SK-N-SH (cell line): ENCODE measurements at regions not wholly inside any gene's neighbourhood (a gene's known extent, or its start where the extent isn't known, plus 50 kb on each side); places are given as distances from the start of the nearest gene placed in this dataset.

ENCODE experiments used
- CTCF ChIA-PET: fragments of 300-600, 350-600 bp; formaldehyde crosslinking; extraction: SDS; loops from one replicate; lab custom pipeline; 2021; lab: Yijun Ruan, JAX
- POLR2A ChIA-PET: fragments of 350-600 bp; sonication (Branson Sonifier 250); formaldehyde crosslinking; extraction: SDS; loops from one replicate; lab custom pipeline; 2020; ENCODE audit warnings: antibody characterized with exemption, inconsistent platforms; lab: Yijun Ruan, JAX
- DNase-seq: peaks from one replicate; pipeline ENCODE4 v3.0.0; 2012
- H2AFZ ChIP-seq: fragments of 200-600 bp; sonication (generic); 2 replicates; pipeline ENCODE4 v1.8.1; 2016; ENCODE audit warnings: antibody characterized with exemption, mild to moderate bottlenecking, low read depth
- H3F3A ChIP-seq: fragments of 200-600 bp; sonication (generic); replicated peaks from 2 replicates; pipeline ENCODE3; 2016; ENCODE audit warnings: antibody characterized with exemption, mild to moderate bottlenecking; ENCODE audit not compliant: insufficient read depth
- H3K27ac ChIP-seq, 2 experiments: fragments of 200-500 bp in 1 of 2; fragments of 200-600 bp in 1 of 2; sonication (Bioruptor generic) in 1 of 2; sonication (generic), shearing (Covaris generic) in 1 of 2; 2 replicates each; pipeline versions ENCODE4 v1.5.1 to v1.6.1; 2014 to 2016; ENCODE audit warnings: low read depth in 2 of 2, inconsistent platforms in 1 of 2, low read length in 1 of 2, mild to moderate bottlenecking in 1 of 2, mixed read lengths in 1 of 2
- H3K27me3 ChIP-seq: fragments of 200-600 bp; sonication (generic), shearing (Covaris generic); 2 replicates; pipeline ENCODE4 v1.6.1; 2016; ENCODE audit warnings: mixed run types; ENCODE audit not compliant: insufficient read depth
- H3K36me3 ChIP-seq, 2 experiments: fragments of 200-500 bp in 1 of 2; fragments of 200-600 bp in 1 of 2; sonication (Bioruptor generic) in 1 of 2; sonication (generic) in 1 of 2; replicated peaks in 1 of 2; 2 replicates each; pipeline versions ENCODE3 to v1.5.1; 2014 to 2016; ENCODE audit warnings: low read length in 1 of 2, mild to moderate bottlenecking in 1 of 2; ENCODE audit not compliant: insufficient read depth in 2 of 2, control insufficient read depth in 1 of 2
- H3K4me1 ChIP-seq, 2 experiments: fragments of 200-500 bp in 1 of 2; fragments of 200-600 bp in 1 of 2; sonication (Bioruptor generic) in 1 of 2; sonication (generic), shearing (Covaris generic) in 1 of 2; 2 replicates each; pipeline versions ENCODE4 v1.5.1 to v1.6.1; 2014 to 2016; ENCODE audit warnings: low read depth in 1 of 2, low read length in 1 of 2, mixed run types in 1 of 2; ENCODE audit not compliant: insufficient read depth in 2 of 2, control insufficient read depth in 1 of 2
- H3K4me2 ChIP-seq: fragments of 200-600 bp; sonication (generic), shearing (Covaris generic); 2 replicates; pipeline ENCODE4 v1.6.1; 2017; ENCODE audit warnings: mixed run types
- H3K4me3 ChIP-seq, 2 experiments: fragments of 200-500 bp in 1 of 2; fragments of 200-600 bp in 1 of 2; sonication (Bioruptor generic) in 1 of 2; sonication (generic), shearing (Covaris generic) in 1 of 2; 2 replicates each; pipeline versions ENCODE4 v1.5.1 to v1.8.1; 2014 to 2016; ENCODE audit warnings: low read depth in 2 of 2, inconsistent platforms in 1 of 2, low read length in 1 of 2, mild to moderate bottlenecking in 1 of 2, mixed read lengths in 1 of 2, moderate library complexity in 1 of 2
- H3K79me2 ChIP-seq: fragments of 200-600 bp; sonication (generic); 2 replicates; pipeline ENCODE4 v1.8.1; 2017; ENCODE audit warnings: mild to moderate bottlenecking; ENCODE audit not compliant: insufficient read depth
- H3K9ac ChIP-seq: fragments of 200-600 bp; sonication (generic); 2 replicates; pipeline ENCODE4 v1.6.1; 2017; ENCODE audit warnings: mixed run types
- H3K9me2 ChIP-seq: fragments of 200-600 bp; sonication (generic); 2 replicates; pipeline ENCODE4 v1.6.1; 2017; ENCODE audit warnings: mixed run types
- H3K9me3 ChIP-seq: fragments of 200-600 bp; sonication (generic); 2 replicates; pipeline ENCODE4 v1.6.1; 2017; ENCODE audit warnings: mixed run types, mild to moderate bottlenecking, moderate library complexity
- H4K20me1 ChIP-seq: fragments of 200-600 bp; sonication (generic); 2 replicates; pipeline ENCODE4 v1.6.1; 2017; ENCODE audit warnings: mild to moderate bottlenecking, mixed run types; ENCODE audit not compliant: insufficient read depth
- ELF1 ChIP-seq: IDR thresholded peaks from 2 replicates; pipeline ENCODE4 v1.4.0; 2012
- FOXM1 ChIP-seq: IDR thresholded peaks from 2 replicates; pipeline ENCODE4 v1.4.0; 2012; ENCODE audit warnings: low read depth, mild to moderate bottlenecking
- GABPA ChIP-seq: IDR thresholded peaks from 2 replicates; pipeline ENCODE4 v1.4.0; 2012; ENCODE audit warnings: low read depth, mild to moderate bottlenecking
- GATA2 ChIP-seq: sonication (generic); formaldehyde crosslinking; IDR thresholded peaks from 2 replicates; pipeline ENCODE4 v1.5.0; 2020; ENCODE audit warnings: mild to moderate bottlenecking, missing genetic modification reagents
- JUND ChIP-seq: IDR thresholded peaks from 2 replicates; pipeline ENCODE4 v1.4.0; 2012
- NRF1 ChIP-seq: IDR thresholded peaks from 2 replicates; pipeline ENCODE4 v1.6.1; 2012; ENCODE audit warnings: low read depth, mild to moderate bottlenecking, low read length
- RAD21 ChIP-seq: IDR thresholded peaks from 2 replicates; pipeline ENCODE4 v1.6.1; 2012; ENCODE audit warnings: mild to moderate bottlenecking, low read length
- RFX5 ChIP-seq: IDR thresholded peaks from 2 replicates; pipeline ENCODE4 v1.6.1; 2012; ENCODE audit warnings: mild to moderate bottlenecking, improper control_type of control experiment, low read length
- RXRA ChIP-seq: IDR thresholded peaks from 2 replicates; pipeline ENCODE4 v1.4.0; 2012; ENCODE audit warnings: low read depth, mild to moderate bottlenecking, borderline replicate concordance
- SIN3A ChIP-seq: IDR thresholded peaks from 2 replicates; pipeline ENCODE4 v1.6.1; 2012; ENCODE audit warnings: low read depth, mild to moderate bottlenecking, low read length, moderate library complexity, borderline replicate concordance
- WGBS: methylation state at CpG from one replicate; pipeline ENCODE4 v1.1.6; 2017; ENCODE audit warnings: low lambda C conversion rate; 5-methylcytosine and 5-hydroxymethylcytosine counted together
- TF ChIP-seq, protein P1 (sequence below): fragments of 200-600 bp; sonication (generic); IDR thresholded peaks from 2 replicates; pipeline ENCODE4 v1.6.1; 2017; ENCODE audit warnings: antibody characterized with exemption, mild to moderate bottlenecking, moderate library complexity
- TF ChIP-seq, protein P2 (sequence below): IDR thresholded peaks from 2 replicates; pipeline ENCODE4 v1.6.1; 2012; ENCODE audit warnings: mild to moderate bottlenecking, low read depth, low read length, moderate library complexity

DNA sequence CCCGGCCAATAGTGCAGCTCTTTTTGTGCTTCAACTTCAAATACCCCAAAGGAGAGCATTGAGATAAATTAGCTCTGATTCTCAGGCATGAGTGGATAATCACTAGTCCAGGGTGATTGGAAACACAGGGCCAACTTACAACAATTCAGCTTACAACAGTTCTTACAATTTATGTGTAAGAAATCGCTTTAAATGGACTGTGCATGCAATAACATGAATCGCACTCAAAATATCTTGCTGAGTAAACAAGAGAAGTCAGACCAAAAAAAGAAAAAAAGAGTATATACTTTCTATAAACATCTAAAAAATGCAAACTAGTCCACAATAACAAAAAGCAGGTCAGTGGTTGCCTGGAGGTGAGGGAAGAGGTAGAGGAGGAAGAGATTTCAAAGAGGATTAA is 150.6 kb upstream of the EDIL3 start:
- Histone ChIP-seq H3K36me3 (no peaks in the 10 kb centered on the region), H3K27me3 (no peaks in the 10 kb centered on the region), H2AFZ (no peak overlapping the region), H3K27ac (no peak overlapping the region), H3K4me2 (no peak overlapping the region), H3K9ac (no peak overlapping the region), H3K9me2 (no peaks in the 10 kb centered on the region), H3K9me3 (no peaks in the 10 kb centered on the region), H3K4me3 (no peak overlapping the region), H4K20me1 (no peaks in the 10 kb centered on the region), H3K79me2 (no peaks in the 10 kb centered on the region), H3F3A (no peaks in the 10 kb centered on the region), H3K4me1 (no peaks in the 10 kb centered on the region)
- no peak for DNase-seq
- TF ChIP-seq, protein P1, sequence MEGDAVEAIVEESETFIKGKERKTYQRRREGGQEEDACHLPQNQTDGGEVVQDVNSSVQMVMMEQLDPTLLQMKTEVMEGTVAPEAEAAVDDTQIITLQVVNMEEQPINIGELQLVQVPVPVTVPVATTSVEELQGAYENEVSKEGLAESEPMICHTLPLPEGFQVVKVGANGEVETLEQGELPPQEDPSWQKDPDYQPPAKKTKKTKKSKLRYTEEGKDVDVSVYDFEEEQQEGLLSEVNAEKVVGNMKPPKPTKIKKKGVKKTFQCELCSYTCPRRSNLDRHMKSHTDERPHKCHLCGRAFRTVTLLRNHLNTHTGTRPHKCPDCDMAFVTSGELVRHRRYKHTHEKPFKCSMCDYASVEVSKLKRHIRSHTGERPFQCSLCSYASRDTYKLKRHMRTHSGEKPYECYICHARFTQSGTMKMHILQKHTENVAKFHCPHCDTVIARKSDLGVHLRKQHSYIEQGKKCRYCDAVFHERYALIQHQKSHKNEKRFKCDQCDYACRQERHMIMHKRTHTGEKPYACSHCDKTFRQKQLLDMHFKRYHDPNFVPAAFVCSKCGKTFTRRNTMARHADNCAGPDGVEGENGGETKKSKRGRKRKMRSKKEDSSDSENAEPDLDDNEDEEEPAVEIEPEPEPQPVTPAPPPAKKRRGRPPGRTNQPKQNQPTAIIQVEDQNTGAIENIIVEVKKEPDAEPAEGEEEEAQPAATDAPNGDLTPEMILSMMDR, result no peak
- TF ChIP-seq ELF1 (no peak), RAD21 (no peak)
- TF ChIP-seq, protein P2, sequence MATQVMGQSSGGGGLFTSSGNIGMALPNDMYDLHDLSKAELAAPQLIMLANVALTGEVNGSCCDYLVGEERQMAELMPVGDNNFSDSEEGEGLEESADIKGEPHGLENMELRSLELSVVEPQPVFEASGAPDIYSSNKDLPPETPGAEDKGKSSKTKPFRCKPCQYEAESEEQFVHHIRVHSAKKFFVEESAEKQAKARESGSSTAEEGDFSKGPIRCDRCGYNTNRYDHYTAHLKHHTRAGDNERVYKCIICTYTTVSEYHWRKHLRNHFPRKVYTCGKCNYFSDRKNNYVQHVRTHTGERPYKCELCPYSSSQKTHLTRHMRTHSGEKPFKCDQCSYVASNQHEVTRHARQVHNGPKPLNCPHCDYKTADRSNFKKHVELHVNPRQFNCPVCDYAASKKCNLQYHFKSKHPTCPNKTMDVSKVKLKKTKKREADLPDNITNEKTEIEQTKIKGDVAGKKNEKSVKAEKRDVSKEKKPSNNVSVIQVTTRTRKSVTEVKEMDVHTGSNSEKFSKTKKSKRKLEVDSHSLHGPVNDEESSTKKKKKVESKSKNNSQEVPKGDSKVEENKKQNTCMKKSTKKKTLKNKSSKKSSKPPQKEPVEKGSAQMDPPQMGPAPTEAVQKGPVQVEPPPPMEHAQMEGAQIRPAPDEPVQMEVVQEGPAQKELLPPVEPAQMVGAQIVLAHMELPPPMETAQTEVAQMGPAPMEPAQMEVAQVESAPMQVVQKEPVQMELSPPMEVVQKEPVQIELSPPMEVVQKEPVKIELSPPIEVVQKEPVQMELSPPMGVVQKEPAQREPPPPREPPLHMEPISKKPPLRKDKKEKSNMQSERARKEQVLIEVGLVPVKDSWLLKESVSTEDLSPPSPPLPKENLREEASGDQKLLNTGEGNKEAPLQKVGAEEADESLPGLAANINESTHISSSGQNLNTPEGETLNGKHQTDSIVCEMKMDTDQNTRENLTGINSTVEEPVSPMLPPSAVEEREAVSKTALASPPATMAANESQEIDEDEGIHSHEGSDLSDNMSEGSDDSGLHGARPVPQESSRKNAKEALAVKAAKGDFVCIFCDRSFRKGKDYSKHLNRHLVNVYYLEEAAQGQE, result no peak
- POLR2A ChIA-PET, result no interaction called here
- WGBS, result 0% methylated on average over 3 of the region's 3 CpGs
- CTCF ChIA-PET, result no interaction called here

DNA sequence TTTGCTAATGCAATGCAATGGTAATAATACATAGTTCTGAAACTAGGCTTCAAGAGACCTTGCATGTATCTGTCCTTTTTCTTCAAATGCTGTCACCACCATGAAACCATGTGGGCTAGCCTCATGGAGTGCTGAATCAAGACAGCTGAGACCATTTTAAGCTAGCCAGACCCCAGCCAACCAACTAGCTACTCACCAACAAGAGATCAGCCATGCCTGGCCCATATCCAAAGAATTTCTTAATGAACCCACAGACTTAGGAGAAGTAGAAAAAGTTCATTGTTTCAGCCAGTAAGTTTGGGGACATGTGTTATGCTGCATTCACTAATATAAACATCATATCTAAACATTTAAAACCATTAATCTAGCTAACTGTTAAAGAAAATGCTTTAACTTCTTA is 139.8 kb upstream of the EDIL3 start:
- Histone ChIP-seq H3K27ac (no peak overlapping the region), H3K27me3 (no peaks in the 10 kb centered on the region), H3K4me3 (no peak overlapping the region), H3K79me2 (no peaks in the 10 kb centered on the region), H2AFZ (no peak overlapping the region), H3K4me2 (no peak overlapping the region), H3K9ac (no peak overlapping the region), H3K9me3 (no peaks in the 10 kb centered on the region), H3F3A (no peaks in the 10 kb centered on the region), H3K9me2 (no peaks in the 10 kb centered on the region), H4K20me1 (no peaks in the 10 kb centered on the region), H3K36me3 (no peaks in the 10 kb centered on the region), H3K4me1 (no peaks in the 10 kb centered on the region)
- POLR2A ChIA-PET, result no interaction called here
- TF ChIP-seq NRF1, result no peak
- no peak for TF ChIP-seq FOXM1
- TF ChIP-seq GABPA, result no peak
- TF ChIP-seq JUND, result no peak
- CTCF ChIA-PET, result no interaction called here
- DNase-seq, result no peak

DNA sequence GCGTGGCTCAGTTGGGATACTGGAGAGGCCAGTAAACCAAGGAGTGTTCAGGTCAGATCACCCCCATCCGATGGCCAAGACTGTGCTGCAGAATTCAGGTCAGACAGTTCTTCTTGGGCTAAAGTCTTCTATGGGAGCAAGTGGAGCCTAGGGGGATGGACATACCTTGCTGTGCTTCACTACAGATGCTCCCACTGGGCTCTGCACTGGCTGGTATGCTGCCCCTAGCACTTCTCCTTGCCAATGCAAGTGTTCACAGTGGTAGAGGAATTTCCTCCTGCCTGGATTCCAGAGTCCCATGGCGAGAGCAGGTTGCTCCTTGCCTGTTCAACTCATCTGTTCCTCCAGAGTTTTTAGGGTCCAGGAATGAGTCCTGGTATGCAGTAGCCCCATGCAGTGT is 134.2 kb upstream of the EDIL3 start:
- H3K4me1 ChIP-seq, result no peaks in the 10 kb centered on the region
- H4K20me1 ChIP-seq, result no peaks in the 10 kb centered on the region
- no peaks in the 10 kb centered on the region for H3K27me3 ChIP-seq
- H3K79me2 ChIP-seq, result no peaks in the 10 kb centered on the region
- no peak overlapping the region for H3K9ac ChIP-seq
- WGBS, result 0% methylated on average over 2 of the region's 3 CpGs
- H3K9me3 ChIP-seq, result no peaks in the 10 kb centered on the region
- H3K9me2 ChIP-seq, result no peaks in the 10 kb centered on the region
- H3F3A ChIP-seq, result no peaks in the 10 kb centered on the region
- ChIA-PET CTCF (no interaction called here), POLR2A (no interaction called here)
- no peak overlapping the region for H3K4me3 ChIP-seq
- no peak for TF ChIP-seq GABPA
- no peak for TF ChIP-seq GATA2
- no peak for TF ChIP-seq RXRA
- TF ChIP-seq SIN3A, result no peak
- TF ChIP-seq JUND, result no peak
- TF ChIP-seq RFX5, result no peak
- no peak overlapping the region for H3K27ac ChIP-seq
- no peak overlapping the region for H2AFZ ChIP-seq
- no peaks in the 10 kb centered on the region for H3K36me3 ChIP-seq
- no peak overlapping the region for H3K4me2 ChIP-seq
- no peak for DNase-seq
